Left hindlimb (tissue), 1 donor: ENCODE measurements at regions not wholly inside any gene's neighbourhood (a gene's known extent, or its start where the extent isn't known, plus 50 kb on each side); places are given as distances from the start of the nearest gene placed in this dataset.
A peak's percentile ranks its signal among the peaks of the same experiment; 100 is the strongest.

ENCODE experiments used
- DNase-seq: peaks from one replicate; pipeline ENCODE4 v3.0.0-alpha.2; 2018

- no peak for DNase-seq
Measured at GRCh38 chr5:175103746-175104145, 340.2 kb downstream of the DRD1 start.

GRCh38 chr5:175102717-175103116 lies 341.3 kb downstream of the DRD1 start:
- no peak for DNase-seq

- no peak for DNase-seq
Measured at GRCh38 chr5:175098301-175098700, 345.7 kb downstream of the DRD1 start.

GRCh38 chr5:175096469-175097165 lies 347.4 kb downstream of the DRD1 start:
- no peak for DNase-seq

- DNase-seq: no peak
Measured at GRCh38 chr5:175094461-175094860, 349.5 kb downstream of the DRD1 start.

GRCh38 chr5:175092691-175093090 lies 351.3 kb downstream of the DRD1 start:
- DNase-seq: no peak

- DNase-seq: no peak
Measured at GRCh38 chr5:175088963-175089362, 355.0 kb downstream of the DRD1 start.

GRCh38 chr5:175082866-175083590 lies 358.6 kb downstream of the MSX2 start:
- no peak for DNase-seq

- DNase-seq: no peak
Measured at GRCh38 chr5:175082346-175082745, 358.0 kb downstream of the MSX2 start.

GRCh38 chr5:175079707-175080106 lies 355.3 kb downstream of the MSX2 start:
- no peak for DNase-seq

- no peak for DNase-seq
Measured at GRCh38 chr5:175070283-175070682, 345.9 kb downstream of the MSX2 start.

GRCh38 chr5:175060257-175060656 lies 335.9 kb downstream of the MSX2 start:
- DNase-seq: no peak

GRCh38 chr5:175059687-175060211 lies 335.4 kb downstream of the MSX2 start:
- peak; percentile 74 for DNase-seq

- no peak for DNase-seq
Measured at GRCh38 chr5:175056831-175057230, 332.4 kb downstream of the MSX2 start.

- no peak for DNase-seq
Measured at GRCh38 chr5:175054243-175054642, 329.9 kb downstream of the MSX2 start.

- DNase-seq: no peak
Measured at GRCh38 chr5:175052351-175052750, 328.0 kb downstream of the MSX2 start.

GRCh38 chr5:175047048-175047447 lies 322.7 kb downstream of the MSX2 start:
- no peak for DNase-seq

GRCh38 chr5:175045820-175046219 lies 321.4 kb downstream of the MSX2 start:
- DNase-seq: no peak

- no peak for DNase-seq
Measured at GRCh38 chr5:175037820-175038219, 313.4 kb downstream of the MSX2 start.

- DNase-seq: no peak
Measured at GRCh38 chr5:175035882-175036533, 311.6 kb downstream of the MSX2 start.

GRCh38 chr5:175034924-175035323 lies 310.5 kb downstream of the MSX2 start:
- no peak for DNase-seq

GRCh38 chr5:175032741-175033151 lies 308.4 kb downstream of the MSX2 start:
- DNase-seq: no peak

GRCh38 chr5:175032013-175032412 lies 307.6 kb downstream of the MSX2 start:
- no peak for DNase-seq

- no peak for DNase-seq
Measured at GRCh38 chr5:175027390-175027789, 303.0 kb downstream of the MSX2 start.
